GM23338 (cell line): ENCODE measurements at regions not wholly inside any gene's neighbourhood (a gene's known extent, or its start where the extent isn't known, plus 50 kb on each side); places are given as distances from the start of the nearest gene placed in this dataset.

ENCODE experiments used
- ATAC-seq: fragments of 200-7000 bp; cut with Tn5 transposase; 3 replicates; pipeline ENCODE4 v1.9.1; 2020
- DNase-seq: peaks from one replicate; pipeline ENCODE4 v3.0.0-alpha.2; 2015; ENCODE audit warnings: low spot score
- H2AFZ ChIP-seq: fragments of 200-600 bp; sonication (generic); 2 replicates; pipeline ENCODE4 v1.8.0; 2016; ENCODE audit warnings: antibody characterized with exemption, mild to moderate bottlenecking, moderate library complexity
- H3F3A ChIP-seq: fragments of 200-600 bp; sonication (generic); replicated peaks from 2 replicates; pipeline ENCODE4 v1.8.0; 2017; ENCODE audit warnings: antibody characterized with exemption, mixed run types, low read depth
- H3K27ac ChIP-seq: fragments of 200-600 bp; sonication (generic); 2 replicates; pipeline ENCODE4 v1.6.1; 2016; ENCODE audit warnings: low read depth
- H3K27me3 ChIP-seq: fragments of 200-600 bp; sonication (generic); 2 replicates; pipeline ENCODE4 v1.8.0; 2016; ENCODE audit warnings: mild to moderate bottlenecking, mixed run types, moderate library complexity; ENCODE audit not compliant: insufficient read depth
- H3K36me3 ChIP-seq: fragments of 200-600 bp; sonication (generic); 2 replicates; pipeline ENCODE4 v1.8.0; 2016; ENCODE audit warnings: mild to moderate bottlenecking; ENCODE audit not compliant: insufficient read depth
- H3K4me1 ChIP-seq: fragments of 200-600 bp; sonication (generic); 2 replicates; pipeline ENCODE4 v1.8.0; 2016; ENCODE audit warnings: mild to moderate bottlenecking, moderate library complexity; ENCODE audit not compliant: insufficient read depth
- H3K4me2 ChIP-seq: fragments of 200-600 bp; sonication (generic); 2 replicates; pipeline ENCODE4 v1.7.1; 2017; ENCODE audit warnings: mixed run types
- H3K4me3 ChIP-seq: fragments of 200-600 bp; sonication (generic); 2 replicates; pipeline ENCODE4 v1.6.1; 2016; ENCODE audit warnings: mixed run types
- H3K79me2 ChIP-seq: fragments of 200-600 bp; sonication (generic); replicated peaks from 2 replicates; pipeline ENCODE4 v1.8.0; 2017; ENCODE audit warnings: mild to moderate bottlenecking; ENCODE audit not compliant: insufficient read depth
- H3K9me2 ChIP-seq: fragments of 200-600 bp; sonication (generic); 2 replicates; pipeline ENCODE4 v1.8.0; 2017; ENCODE audit not compliant: insufficient read depth
- H4K20me1 ChIP-seq: fragments of 200-600 bp; sonication (generic); replicated peaks from 2 replicates; pipeline ENCODE4 v1.8.0; 2017; ENCODE audit warnings: mild to moderate bottlenecking; ENCODE audit not compliant: insufficient read depth
- H3K27ac Mint-ChIP-seq: 2 replicates; pipeline ENCODE4 v1.8.0; 2020; ENCODE audit warnings: inconsistent platforms, mild to moderate bottlenecking, moderate library complexity, mixed read lengths
- H3K27me3 Mint-ChIP-seq: 3 replicates; pipeline ENCODE4 v1.8.0; 2022; ENCODE audit warnings: low read depth, mild to moderate bottlenecking, moderate library complexity, mixed read lengths, inconsistent platforms; ENCODE audit not compliant: insufficient read depth, poor library complexity
- H3K36me3 Mint-ChIP-seq: 3 replicates; pipeline ENCODE4 v1.8.0; 2021; ENCODE audit warnings: low read depth, mild to moderate bottlenecking, inconsistent platforms, moderate library complexity, mixed read lengths
- H3K4me1 Mint-ChIP-seq: 3 replicates; pipeline ENCODE4 v1.8.0; 2020; ENCODE audit warnings: mild to moderate bottlenecking, inconsistent platforms, mixed read lengths
- H3K4me3 Mint-ChIP-seq: 3 replicates; pipeline ENCODE4 v1.8.0; 2021; ENCODE audit warnings: moderate library complexity, mild to moderate bottlenecking, inconsistent platforms, mixed read lengths
- H3K9me3 Mint-ChIP-seq: 3 replicates; pipeline ENCODE4 v1.8.0; 2020; ENCODE audit warnings: moderate library complexity, mild to moderate bottlenecking, inconsistent platforms, mixed read lengths
- CREB1 ChIP-seq: fragments of 250-450 bp; sonication (Bioruptor Pico); IDR thresholded peaks from 2 replicates; pipeline ENCODE4 v1.5.0; 2020; ENCODE audit warnings: low read depth, mild to moderate bottlenecking, moderate library complexity
- ETS1 ChIP-seq: IDR thresholded peaks from 2 replicates; pipeline ENCODE4 v1.6.1; 2016; ENCODE audit warnings: antibody characterized with exemption
- EZH2 ChIP-seq: fragments of 200-600 bp; sonication (generic); IDR thresholded peaks from one replicate; pipeline ENCODE4 v1.8.0; 2017; ENCODE audit warnings: antibody characterized with exemption, mild to moderate bottlenecking, low read depth; ENCODE audit not compliant: unreplicated experiment
- EZH2phosphoT487 ChIP-seq: fragments of 200-600 bp; sonication (generic); IDR thresholded peaks from one replicate; pipeline ENCODE4 v1.8.1; 2018; ENCODE audit warnings: antibody characterized with exemption; ENCODE audit not compliant: unreplicated experiment
- POLR2AphosphoS5 ChIP-seq: IDR thresholded peaks from 2 replicates; pipeline ENCODE4 v1.6.1; 2016; ENCODE audit warnings: antibody characterized with exemption, low read depth
- ZNF114 ChIP-seq: fragments of 250-450 bp; sonication (Bioruptor Pico); IDR thresholded peaks from 2 replicates; pipeline ENCODE4 v1.5.0; 2020; ENCODE audit warnings: mild to moderate bottlenecking, moderate library complexity
- ZNF462 ChIP-seq: fragments of 250-450 bp; sonication (Bioruptor Pico); IDR thresholded peaks from 2 replicates; pipeline ENCODE4 v1.5.0; 2020; ENCODE audit warnings: mild to moderate bottlenecking, moderate library complexity

DNA sequence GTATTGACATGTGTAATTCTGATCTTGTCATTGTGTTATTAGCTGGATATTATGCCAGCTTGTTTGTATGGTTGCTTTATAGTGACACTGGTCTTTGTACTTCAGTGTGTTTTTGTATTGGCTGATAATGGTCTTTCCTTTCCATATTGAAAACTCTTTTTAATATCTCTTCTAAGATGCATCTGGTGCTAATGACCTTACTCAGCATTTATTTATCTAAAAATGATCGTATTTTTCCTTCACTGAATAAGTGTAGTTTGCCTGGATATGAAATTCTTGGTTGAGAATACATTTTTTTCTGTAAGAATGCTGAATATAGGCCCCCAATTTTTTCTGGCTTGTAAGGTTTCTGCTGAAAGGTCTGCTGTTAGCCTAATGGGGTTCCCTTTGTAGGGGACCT lies 465.5 kb upstream of the TMPRSS15 start:
- ATAC-seq (no peak), DNase-seq (no peak)
- peaks cover 6% of the 10 kb centered on the region; the same call in 1 of the 3 replicates for H3K9me3 Mint-ChIP-seq
- H4K20me1 ChIP-seq: no peaks in the 10 kb centered on the region
- H3K27me3 ChIP-seq: no peaks in the 10 kb centered on the region
- no peak overlapping the region for H3K27ac Mint-ChIP-seq
- no peaks in the 10 kb centered on the region for H3K4me1 ChIP-seq
- no peaks in the 10 kb centered on the region for H3F3A ChIP-seq
- no peak overlapping the region for H3K27ac ChIP-seq
- H3K79me2 ChIP-seq: no peaks in the 10 kb centered on the region
- H3K4me3 ChIP-seq: no peak overlapping the region
- no peak overlapping the region for H3K4me2 ChIP-seq
- peaks cover 2% of the 10 kb centered on the region for H3K27me3 Mint-ChIP-seq
- H3K4me1 Mint-ChIP-seq: no peaks in the 10 kb centered on the region
- H3K36me3 Mint-ChIP-seq: no peaks in the 10 kb centered on the region
- no peak overlapping the region for H3K4me3 Mint-ChIP-seq
- no peaks in the 10 kb centered on the region for H3K36me3 ChIP-seq
- no peak overlapping the region for H2AFZ ChIP-seq
- 0 out of 2 replicates have a peak, but pooled peaks cover 6% of the 10 kb centered on the region for H3K9me2 ChIP-seq
- TF ChIP-seq CREB1 (CRISPR knock-in tag) (no peak), ZNF462 (CRISPR knock-in tag) (no peak), EZH2 (no peak), POLR2AphosphoS5 (no peak), ZNF114 (CRISPR knock-in tag) (no peak), ETS1 (no peak), EZH2phosphoT487 (no peak)
